ENCODE measurements at regions not wholly inside any gene's neighbourhood (a gene's known extent, or its start where the extent isn't known, plus 50 kb on each side); places are given as distances from the start of the nearest gene placed in this dataset.
"Not testable (repeated sequence)": the region's sequence is repeated elsewhere in the genome, so short reads cannot be mapped to it uniquely, and the experiment has no call there.

DNA sequence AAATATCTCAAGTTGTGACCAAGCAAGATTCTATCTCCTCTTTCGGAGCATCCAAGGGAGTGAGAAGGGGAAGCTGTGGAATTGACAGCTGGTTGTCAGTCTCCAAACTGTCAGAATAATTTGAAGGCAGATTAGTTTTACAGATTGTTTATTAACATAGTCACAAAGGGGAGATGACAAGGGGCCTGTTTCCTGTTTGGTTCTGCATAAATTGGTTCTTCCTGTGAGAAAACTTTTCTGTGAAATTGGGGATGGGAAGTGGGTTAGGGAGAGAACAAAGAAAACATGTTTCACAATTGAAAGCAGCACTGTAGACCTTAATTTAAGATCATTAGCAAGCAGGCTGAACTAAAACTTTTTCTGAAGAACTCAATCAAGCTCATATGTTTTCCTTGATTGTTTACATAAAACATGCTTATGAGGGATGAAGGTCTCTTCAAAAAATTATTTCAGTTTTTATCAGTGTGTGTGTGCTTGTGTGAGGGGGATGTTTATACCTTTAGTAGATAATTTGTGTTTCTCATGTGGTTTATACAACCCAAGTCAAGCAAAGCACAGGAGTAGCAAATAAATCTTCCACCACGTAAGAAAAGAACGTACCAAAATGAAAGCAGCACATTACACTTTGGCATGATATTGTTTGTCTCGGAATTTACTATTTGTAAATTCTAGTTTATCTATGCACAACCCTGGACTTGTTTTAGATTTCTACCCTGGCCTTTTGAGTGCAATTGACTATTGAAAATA is 604.9 kb upstream of the CDH2 start:
- DNase-seq (ENCODE audit: extremely low read depth, low read depth): no peak

DNA sequence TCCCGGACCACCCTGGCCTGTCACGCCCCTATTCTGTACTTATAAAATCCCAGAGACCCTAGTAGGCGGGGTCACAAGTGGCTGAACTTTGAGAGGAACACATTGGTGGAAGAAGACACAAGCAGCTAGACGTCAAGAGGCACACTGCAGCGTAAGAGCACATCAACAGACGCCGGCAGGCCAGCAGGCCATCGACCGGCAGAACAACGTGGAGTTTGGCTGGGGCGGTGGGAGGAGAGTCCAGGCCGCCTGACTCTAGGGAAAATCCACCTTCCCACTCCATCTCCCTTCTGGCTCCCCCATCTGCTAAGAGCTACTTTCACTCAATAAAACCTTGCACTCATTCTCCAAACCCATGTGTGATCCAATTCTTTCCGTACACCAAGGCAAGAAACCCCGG is 601.8 kb upstream of the CDH2 start:
- no peak for DNase-seq (ENCODE audit: extremely low read depth, low read depth)

DNA sequence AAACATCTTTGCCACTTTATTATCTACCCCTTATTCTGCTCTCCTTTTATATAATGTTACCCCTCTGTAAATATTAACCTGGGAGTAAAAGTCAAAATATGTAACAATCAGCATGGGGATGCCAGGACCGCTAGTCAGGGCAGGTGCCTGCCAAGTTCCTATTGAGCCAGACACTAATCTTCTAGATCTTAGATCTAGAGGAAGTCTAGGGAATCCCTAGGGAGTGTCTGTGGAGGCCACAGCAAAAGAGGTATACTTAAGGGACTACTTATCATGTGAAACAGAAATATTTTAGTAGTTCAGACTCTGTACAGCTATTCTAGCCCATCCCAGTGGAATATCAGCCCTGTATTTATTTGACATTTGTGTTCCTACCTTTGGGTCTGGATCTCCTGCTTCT is 600.8 kb upstream of the CDH2 start:
- DNase-seq (ENCODE audit: extremely low read depth, low read depth): no peak

DNA sequence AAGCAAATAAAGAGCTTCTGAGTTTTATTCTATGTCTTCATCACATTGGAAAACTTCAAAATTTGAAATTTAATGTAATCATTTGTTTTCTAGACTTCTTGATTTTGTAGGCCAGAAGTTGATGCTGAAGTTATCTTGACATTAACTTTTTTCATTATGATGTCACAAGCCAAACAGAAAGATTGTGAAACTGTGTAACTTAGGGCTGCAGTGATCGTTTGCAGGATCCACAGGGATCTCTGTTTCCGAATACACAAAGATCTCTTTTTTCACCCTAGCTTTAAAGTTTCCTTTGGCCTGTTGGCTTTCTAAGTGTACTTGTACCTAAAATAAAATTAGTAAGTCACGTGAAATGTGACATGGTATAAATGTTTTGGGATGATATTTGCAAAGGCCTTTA is 594.9 kb upstream of the CDH2 start:
- no peak for DNase-seq (ENCODE audit: extremely low read depth, low read depth)

DNA sequence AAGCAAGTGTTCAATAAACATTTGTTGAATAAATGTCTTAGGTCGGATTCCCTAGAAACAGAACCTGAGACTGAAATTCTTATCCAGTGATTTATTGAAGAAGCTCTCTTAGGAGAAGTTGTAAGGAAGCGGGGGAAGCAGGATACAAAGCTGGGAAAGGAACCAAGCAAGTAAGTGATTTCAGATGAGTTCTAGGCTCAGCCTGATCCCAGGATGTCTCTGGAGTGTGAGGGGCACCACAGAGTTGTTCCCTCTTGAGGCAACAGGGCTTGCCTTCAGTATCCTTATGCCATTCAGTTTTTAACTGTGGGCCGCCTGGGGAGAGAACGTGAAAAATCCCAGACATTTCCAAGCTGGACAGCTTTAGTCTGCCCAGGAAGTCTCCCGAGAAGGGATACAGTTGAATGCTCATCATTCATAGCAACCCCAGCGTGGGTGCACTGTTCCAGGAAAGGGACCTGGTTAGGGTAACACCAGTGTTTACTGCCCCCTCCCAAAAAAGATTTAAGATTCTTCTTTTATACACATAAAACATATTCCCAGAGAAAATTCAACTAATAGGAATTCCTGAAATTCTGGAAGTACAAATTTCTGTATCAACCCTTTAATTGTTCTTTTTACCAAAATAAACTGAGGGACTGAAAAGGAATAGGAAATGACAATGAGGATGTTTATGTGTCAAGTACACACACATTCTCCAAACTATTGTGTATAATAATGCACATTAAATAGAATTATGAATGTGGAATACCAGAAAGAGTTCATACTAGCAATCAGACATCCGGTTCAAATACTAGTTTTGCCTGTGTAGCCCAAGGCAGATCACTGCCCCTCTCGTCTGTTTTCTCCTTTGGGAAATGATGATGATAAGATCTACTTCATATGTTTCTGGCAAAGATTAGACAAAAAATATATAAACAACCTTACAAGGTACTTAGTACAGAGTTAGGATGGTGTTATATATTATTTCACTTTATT is 592.1 kb upstream of the CDH2 start:
- no peak for DNase-seq (ENCODE audit: extremely low read depth, low read depth)

DNA sequence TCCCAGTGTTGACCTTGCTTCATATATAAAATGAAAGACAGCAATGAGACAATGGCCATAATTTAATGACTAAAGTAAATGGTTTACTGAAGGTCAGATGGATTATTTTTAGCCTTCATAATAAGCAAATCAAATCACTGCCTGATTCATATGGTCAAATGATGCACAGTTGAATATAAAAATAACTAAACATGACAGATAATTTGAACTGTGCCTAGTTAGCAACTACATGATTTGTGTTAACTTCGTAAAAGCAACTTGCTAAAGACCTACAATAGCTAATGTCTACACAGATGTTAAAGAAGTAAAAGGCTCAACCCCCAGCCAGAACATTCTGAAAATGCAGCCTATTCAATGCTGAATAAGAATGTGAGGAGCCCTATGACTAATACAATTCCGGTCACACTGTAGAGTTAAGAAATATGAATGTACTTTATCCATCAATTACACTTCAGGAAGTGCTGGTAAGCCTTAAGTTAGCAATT is 590.8 kb upstream of the CDH2 start:
- DNase-seq (ENCODE audit: extremely low read depth, low read depth): no peak

DNA sequence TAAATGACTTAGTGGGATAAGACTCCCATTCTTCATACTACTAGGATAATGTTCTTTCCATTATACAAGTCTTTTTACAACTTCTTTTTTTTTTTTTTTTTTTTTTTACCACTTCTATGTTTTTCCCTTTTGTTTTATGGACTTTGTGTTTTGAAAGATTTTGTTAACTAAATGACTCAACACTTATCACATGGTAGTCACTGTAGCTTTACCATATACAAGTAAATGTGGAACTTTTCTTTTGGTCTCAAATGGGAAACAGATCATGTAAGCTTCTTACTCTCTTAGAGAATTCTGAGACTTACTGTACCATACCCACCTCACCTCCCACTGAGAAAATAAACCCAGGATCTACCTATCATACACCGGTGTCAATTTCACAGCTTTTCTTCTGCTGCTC is 590.3 kb upstream of the CDH2 start:
- DNase-seq (ENCODE audit: extremely low read depth, low read depth): no peak

DNA sequence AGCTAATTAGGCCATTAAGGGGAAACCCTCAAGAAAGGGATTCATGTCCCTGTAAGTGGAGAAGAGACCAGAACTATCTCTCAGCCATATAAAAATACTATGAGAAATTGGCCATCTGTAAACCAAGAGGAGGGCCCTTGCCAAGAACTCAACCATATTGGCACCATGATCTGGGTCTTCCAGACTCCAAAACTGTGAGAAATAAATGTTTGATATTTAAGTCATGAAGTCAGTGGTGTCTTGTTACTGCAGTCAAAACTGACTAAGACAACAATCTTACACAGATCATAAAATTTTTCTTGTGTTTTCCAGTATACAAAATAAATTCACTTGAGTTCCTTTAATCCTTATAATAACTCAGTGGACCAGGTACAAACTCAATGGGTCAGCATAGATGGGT is 589.8 kb upstream of the CDH2 start:
- no peak for DNase-seq (ENCODE audit: extremely low read depth, low read depth)

DNA sequence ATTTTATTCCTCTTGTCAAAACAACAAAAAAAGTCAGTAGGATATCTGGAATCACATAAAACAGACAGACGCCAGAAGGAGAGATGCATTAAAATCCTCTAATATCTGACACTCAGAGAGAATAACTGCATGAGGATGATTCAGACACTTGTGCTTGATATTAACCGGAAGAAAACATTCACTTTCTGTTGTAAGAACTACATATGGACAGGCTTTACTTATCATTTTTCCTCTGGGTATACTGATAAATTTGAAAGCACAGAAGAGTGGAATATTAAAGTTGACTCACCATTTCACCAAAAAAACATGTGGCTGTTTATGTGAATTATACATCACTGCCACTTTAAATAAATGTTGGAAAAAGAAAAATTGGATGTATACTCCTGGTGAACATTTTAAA is 589.1 kb upstream of the CDH2 start:
- DNase-seq (ENCODE audit: extremely low read depth, low read depth): no peak

DNA sequence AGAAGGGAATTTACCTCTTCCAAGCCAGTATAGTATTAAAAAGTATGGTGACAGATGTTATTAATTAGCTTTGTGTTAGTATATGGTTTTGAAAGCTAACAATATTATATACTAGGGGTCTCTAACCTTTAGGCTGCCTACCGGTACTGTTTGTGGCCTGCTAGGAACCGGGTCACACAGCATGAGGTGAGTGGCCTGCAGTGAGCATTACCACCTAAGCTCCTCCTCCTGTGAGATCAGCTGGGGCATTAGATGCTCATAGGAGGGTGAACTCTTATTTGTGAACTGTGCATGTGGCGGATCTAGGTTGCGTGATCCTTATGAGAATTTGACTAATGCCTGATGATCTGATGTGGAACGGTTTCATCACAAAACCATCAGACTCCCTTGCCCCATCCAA is 583.4 kb upstream of the CDH2 start:
- no peak for DNase-seq (ENCODE audit: extremely low read depth, low read depth)

DNA sequence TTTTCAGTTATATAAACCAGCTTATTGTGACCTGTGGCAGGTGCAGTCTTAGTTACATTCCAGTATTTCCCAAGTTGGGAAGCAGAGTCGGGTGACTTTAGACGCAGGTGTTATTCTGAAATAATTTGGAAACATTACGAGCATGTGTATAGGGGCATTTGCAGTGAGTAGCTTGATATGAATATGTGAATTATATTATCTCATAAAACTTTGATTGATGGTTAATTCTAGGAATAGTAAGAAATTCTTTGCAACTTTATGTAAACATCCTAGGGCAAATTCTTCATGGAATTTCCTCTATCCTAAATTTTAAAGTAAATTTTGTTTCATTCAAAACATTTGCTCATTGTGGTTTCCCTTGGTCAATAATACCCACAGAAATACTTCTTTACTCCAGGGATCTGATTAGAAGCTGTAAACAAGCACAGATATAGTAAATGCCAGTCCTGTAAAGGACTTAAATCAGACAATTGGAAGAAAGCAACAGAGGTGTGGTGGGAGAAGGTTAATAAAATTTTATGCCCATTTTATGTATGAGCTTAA is 580.6 kb upstream of the CDH2 start:
- no peak for DNase-seq (ENCODE audit: extremely low read depth, low read depth)

DNA sequence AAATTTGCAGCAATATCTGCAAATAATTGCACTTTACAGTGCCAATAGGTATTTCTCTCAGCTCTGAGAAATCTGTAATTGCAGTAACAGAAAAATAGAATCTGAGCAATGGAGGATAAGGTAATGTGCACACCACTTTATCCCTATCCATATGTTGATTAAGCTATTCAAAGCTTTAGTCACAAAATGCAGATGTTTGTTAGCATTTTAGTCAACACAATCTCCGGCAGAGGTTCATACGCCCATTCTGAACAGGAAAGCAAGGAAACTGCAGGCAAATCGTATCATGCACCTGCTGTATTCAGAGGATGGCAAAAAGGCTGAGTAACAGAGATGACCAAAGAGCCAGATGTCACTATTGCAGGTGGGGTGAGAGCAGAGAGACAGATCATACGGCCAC is 566.2 kb upstream of the CDH2 start:
- no peak for DNase-seq (ENCODE audit: extremely low read depth, low read depth)

DNA sequence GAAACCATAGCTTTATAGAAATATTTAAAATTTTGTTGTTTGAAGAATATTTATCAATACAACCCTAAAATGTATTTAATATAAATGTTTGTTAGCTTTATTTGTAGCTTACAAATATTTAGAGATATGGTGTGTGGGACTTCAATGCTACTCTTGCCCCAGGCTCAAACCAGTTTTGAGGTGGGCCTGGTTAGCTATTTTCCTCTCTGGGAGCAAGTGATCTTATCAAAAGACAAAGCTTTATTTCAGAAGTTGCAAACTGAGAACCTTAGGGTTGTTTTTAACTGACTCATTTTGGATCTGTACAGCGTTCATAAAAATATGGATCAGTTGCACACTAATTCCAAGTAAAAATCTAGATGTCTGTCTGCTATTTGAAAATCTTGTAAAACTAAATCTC is 563.6 kb upstream of the CDH2 start:
- no peak for DNase-seq (ENCODE audit: extremely low read depth, low read depth)

DNA sequence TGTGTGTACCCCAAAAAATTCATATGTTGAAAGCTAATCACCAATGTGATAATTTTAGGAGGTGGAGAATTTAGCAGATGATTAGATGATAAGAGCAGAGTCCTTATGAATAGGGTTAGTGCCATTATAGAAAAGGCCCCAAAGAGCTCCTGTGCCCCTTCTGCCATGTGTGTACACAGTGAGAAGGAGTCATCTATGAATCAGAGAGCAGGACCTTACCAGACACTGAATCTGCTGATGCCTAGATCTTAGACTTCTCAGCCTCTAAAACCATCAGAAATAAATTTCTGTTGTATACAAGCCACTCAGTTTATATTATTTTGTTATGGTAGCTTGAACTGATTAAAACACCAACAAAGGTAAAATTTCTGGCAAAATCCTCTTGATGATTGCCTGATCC is 560.0 kb upstream of the CDH2 start:
- no peak for DNase-seq (ENCODE audit: extremely low read depth, low read depth)

DNA sequence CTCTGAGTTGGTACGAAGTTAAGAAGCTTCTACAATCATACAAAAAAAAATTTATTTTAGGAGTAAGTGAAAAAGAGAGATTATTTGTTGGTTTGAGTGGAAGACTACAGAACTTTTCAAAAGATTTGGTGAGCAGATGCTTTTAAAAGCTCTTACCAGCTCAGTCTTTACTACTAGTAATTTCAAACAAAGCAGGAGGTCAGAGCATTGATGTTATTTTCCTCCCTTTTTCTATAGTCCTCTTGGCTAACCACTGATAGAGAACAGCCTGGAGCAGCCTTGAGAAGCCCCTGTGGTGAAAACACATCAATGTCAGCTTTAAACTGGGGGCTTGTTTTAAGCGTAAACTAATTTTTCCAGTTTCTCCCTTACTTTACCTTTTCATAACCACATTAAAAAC is 559.3 kb upstream of the CDH2 start:
- no peak for DNase-seq (ENCODE audit: extremely low read depth, low read depth)

DNA sequence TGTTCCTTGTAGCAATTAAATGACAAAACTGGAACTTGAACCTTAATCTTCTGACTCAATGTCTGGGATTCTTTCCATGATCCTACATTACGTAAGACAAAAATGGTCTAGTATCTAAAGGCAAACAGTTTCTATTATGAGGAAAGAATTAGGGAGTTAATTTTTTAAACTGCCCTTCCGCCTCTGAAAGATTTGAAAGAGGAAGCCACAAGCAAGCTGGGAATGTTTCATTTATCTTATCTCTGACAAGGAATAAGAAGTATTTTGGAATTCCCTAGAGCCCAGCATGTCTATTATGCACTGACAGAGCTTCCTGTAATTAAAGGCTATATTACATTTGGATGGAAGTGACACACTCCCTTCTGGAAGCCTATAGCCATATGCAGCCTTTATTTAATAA is 558.8 kb upstream of the CDH2 start:
- no peak for DNase-seq (ENCODE audit: extremely low read depth, low read depth)

DNA sequence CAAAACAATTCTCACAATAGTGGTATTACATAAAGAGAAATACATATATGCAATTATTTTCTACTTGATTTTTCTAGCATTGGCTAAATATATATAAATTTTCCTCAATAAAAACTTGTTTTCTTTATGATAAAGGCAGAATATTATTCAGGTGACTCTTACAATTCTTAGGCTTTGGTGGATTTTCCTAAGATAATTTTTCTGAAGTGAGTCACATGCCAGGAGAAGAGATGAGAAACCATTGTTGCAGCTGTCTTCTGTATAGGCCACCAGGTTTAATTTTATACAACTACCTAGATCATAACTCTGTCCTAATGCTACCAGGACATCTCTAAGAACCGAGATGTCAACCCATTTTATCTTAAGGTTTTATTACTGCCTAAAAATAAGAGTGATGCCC is 552.4 kb upstream of the CDH2 start:
- no peak for DNase-seq (ENCODE audit: extremely low read depth, low read depth)

DNA sequence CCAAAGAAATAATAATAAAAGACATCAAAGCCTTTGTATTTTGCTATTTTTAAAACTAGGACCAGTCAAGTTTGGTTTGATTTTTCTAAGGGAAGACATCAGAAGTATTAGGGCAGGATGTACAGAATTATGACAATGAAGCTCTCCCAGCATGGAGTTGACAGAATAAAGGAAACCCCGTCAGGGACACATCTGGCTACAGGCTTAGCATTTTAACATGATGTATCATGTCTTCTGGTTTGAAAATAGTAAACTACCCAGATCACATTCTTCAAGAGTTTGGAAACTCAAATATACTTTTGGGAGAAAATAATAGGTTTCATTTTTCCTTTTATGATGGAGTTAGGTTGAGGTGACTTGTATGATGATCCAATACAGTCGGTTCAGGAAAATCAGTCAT is 552.0 kb upstream of the CDH2 start:
- no peak for DNase-seq (ENCODE audit: extremely low read depth, low read depth)

DNA sequence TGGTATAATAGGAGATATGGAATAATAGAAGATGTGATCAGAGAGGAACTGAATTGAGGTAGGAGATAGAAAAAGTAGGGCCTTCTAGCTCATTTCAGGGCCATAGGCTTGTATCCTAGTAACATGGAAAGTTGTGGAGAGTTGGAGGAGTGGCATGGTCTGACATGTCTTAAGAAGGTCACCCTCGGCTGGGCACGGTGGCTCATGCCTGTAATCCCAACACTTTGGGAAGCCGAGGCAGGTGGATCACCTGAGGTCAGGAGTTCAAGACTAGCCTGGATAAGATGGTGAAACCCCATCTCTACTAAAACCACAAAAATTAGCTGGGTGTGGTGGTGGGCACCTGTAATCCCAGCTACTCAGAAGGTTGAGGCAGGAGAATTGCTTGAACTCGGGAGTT is 550.3 kb upstream of the CDH2 start:
- DNase-seq (ENCODE audit: extremely low read depth, low read depth): not testable (repeated sequence)

DNA sequence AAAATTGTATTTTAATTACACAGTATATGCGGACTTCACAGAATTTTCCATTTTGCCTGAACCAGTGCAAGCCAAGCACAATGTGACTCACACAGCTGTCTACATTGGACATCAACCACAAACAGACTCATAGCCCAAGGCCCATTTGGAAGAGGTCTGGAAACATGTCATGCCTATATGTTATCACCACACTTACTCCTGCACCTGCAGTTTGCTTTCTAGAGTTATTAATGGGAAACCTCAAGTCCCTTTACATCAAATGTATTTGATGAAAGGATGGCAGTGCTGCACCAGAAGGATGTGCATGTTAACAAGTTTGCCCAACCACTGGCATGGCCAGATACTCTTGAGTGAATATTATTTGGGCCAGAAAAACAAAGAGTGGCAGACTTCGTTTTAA is 548.9 kb upstream of the CDH2 start:
- DNase-seq (ENCODE audit: extremely low read depth, low read depth): no peak

DNA sequence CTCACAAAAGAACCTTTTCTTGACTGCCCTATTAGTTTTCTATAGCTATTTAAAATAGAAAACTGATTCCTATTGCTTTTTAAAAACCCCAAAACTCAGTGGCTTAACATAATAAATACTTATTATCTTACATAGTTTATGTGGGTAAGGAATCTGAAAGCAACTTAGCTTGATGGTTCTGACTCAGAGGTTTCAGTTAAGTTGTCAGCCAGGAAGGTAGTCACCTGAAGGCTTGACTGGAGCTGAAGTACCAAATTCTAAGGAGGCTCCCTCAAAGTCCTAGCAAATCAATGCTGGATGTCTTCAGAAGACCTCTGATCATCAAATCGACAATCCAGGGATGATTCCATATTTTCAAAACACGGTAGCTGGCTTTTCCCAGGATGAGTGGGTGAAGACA is 546.6 kb upstream of the CDH2 start:
- no peak for DNase-seq (ENCODE audit: extremely low read depth, low read depth)

DNA sequence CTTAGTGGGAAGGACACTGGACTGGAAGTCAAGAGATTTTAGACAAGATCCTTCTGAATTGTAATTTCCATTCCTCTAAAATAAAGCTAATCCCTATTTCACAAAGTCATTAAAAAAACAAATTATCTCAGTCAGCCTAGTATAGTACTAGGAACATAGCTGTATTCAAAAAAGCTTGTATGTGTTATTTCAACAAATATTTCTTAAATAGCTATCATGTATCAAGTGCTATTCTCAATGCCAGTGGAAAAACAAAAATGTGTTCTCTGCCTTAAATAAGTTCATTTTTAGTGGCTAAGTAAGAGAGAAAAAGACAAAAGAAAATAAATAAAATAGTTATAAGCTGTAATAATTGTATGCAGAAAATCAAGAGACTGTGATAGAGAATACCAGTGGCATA is 541.8 kb upstream of the CDH2 start:
- DNase-seq (ENCODE audit: extremely low read depth, low read depth): no peak

All from NCI-H460 (cell line).